PC-3 (cell line): ENCODE measurements at regions not wholly inside any gene's neighbourhood (a gene's known extent, or its start where the extent isn't known, plus 50 kb on each side); places are given as distances from the start of the nearest gene placed in this dataset.
A peak's percentile ranks its signal among the peaks of the same experiment; 100 is the strongest.

ENCODE experiments used
- ATAC-seq: fragments of 200-7000 bp; cut with Tn5 transposase; 2 replicates; pipeline ENCODE4 v1.9.1; 2020; ENCODE audit warnings: mild to moderate bottlenecking, moderate library complexity
- BruUV-seq: library from RNA; stranded (reverse); fragments of 400-500 nt; replicated peaks from 2 replicates; lab custom pipeline; 2021; lab: Mats Ljungman, UMichigan
- CTCF ChIA-PET: fragments of 300-600 bp; sonication (Branson Sonifier 250); formaldehyde crosslinking; loops from one replicate; lab custom pipeline; 2022; ENCODE audit warnings: antibody characterized with exemption; lab: Charles Lee
- POLR2A ChIA-PET: fragments of 300-600 bp; sonication (Branson Sonifier 250); formaldehyde crosslinking; loops from one replicate; lab custom pipeline; 2022; ENCODE audit warnings: antibody characterized with exemption; ENCODE audit not compliant: unreplicated experiment; lab: Charles Lee
- DNase-seq: peaks from one replicate; pipeline ENCODE4 v3.0.0-alpha.2; 2015
- H2AFZ ChIP-seq: fragments of 300-600 bp; sonication (generic); 2 replicates; pipeline ENCODE4 v1.6.0; 2016; ENCODE audit warnings: antibody characterized with exemption, low read length
- H3F3A ChIP-seq: fragments of 300-600 bp; sonication (generic); one replicate; pipeline ENCODE4 v1.6.0; 2017; ENCODE audit warnings: antibody characterized with exemption, low read length, control low read depth, mild to moderate bottlenecking; ENCODE audit not compliant: unreplicated experiment
- H3K27ac ChIP-seq: fragments of 300-600 bp; sonication (generic); 2 replicates; pipeline ENCODE4 v1.5.1; 2016; ENCODE audit warnings: mild to moderate bottlenecking, low read length
- H3K27me3 ChIP-seq: fragments of 300-600 bp; sonication (generic); 2 replicates; pipeline ENCODE4 v1.6.1; 2016; ENCODE audit warnings: low read length, mixed read lengths
- H3K36me3 ChIP-seq: fragments of 300-600 bp; sonication (generic); 2 replicates; pipeline ENCODE4 v1.6.1; 2016; ENCODE audit warnings: low read depth, mixed run types, low read length, mixed read lengths
- H3K4me1 ChIP-seq: fragments of 300-600 bp; sonication (generic); 2 replicates; pipeline ENCODE4 v1.5.1; 2016; ENCODE audit warnings: low read length; ENCODE audit not compliant: insufficient read depth
- H3K4me2 ChIP-seq: fragments of 300-600 bp; sonication (generic); 2 replicates; pipeline ENCODE4 v1.6.0; 2016; ENCODE audit warnings: low read length
- H3K4me3 ChIP-seq: fragments of 300-600 bp; sonication (generic); 2 replicates; pipeline ENCODE4 v1.5.1; 2016; ENCODE audit warnings: mild to moderate bottlenecking, low read length, mixed read lengths
- H3K79me2 ChIP-seq: fragments of 300-600 bp; sonication (generic); 2 replicates; pipeline ENCODE4 v1.6.1; 2017; ENCODE audit warnings: low read length, mixed read lengths
- H3K9ac ChIP-seq: fragments of 300-600 bp; sonication (generic); 2 replicates; pipeline ENCODE4 v1.6.0; 2016; ENCODE audit warnings: mild to moderate bottlenecking, low read length
- H3K9me2 ChIP-seq: fragments of 300-600 bp; sonication (generic); replicated peaks from 2 replicates; pipeline ENCODE4 v1.6.1; 2016; ENCODE audit warnings: mixed run types, low read length, mixed read lengths
- H3K9me3 ChIP-seq: fragments of 300-600 bp; sonication (generic); 2 replicates; pipeline ENCODE4 v1.6.1; 2016; ENCODE audit warnings: low read length, mixed read lengths
- H4K20me1 ChIP-seq: fragments of 300-600 bp; sonication (generic); 2 replicates; pipeline ENCODE4 v1.6.1; 2016; ENCODE audit warnings: low read length, mixed read lengths
- EZH2 ChIP-seq: fragments of 300-600 bp; sonication (generic); IDR thresholded peaks from one replicate; pipeline ENCODE4 v1.6.1; 2017; ENCODE audit warnings: antibody characterized with exemption, mild to moderate bottlenecking, low read length; ENCODE audit not compliant: unreplicated experiment
- EZH2phosphoT487 ChIP-seq: fragments of 300-600 bp; sonication (generic); IDR thresholded peaks from 2 replicates; pipeline ENCODE4 v1.6.1; 2018; ENCODE audit warnings: mild to moderate bottlenecking, antibody characterized with exemption, low read length, borderline replicate concordance
- intact Hi-C: fragments of 100-400 bp; cut with micrococcal nuclease; formaldehyde crosslinking; loops from 2 replicates; pipeline ENCODE4 v1.9.0; 2023
- TF ChIP-seq, protein P1 (sequence below): fragments of 300-600 bp; sonication (generic); conservative IDR thresholded peaks from 2 replicates; pipeline ENCODE4 v1.5.1; 2017; ENCODE audit warnings: antibody characterized with exemption, low read depth, mild to moderate bottlenecking, low read length

GRCh38 chr13:27014406-27015359 is 156.9 kb downstream of the USP12 start:
- Histone ChIP-seq H2AFZ (no peak overlapping the region), H4K20me1 (no peaks in the 10 kb centered on the region), H3K27ac (no peak overlapping the region), H3K4me3 (no peak overlapping the region), H3K9me2 (no peaks in the 10 kb centered on the region), H3K9ac (no peak overlapping the region), H3K9me3 (no peaks in the 10 kb centered on the region), H3F3A (no peaks in the 10 kb centered on the region), H3K4me2 (no peak overlapping the region), H3K4me1 (peaks cover 9% of the 10 kb centered on the region; the same call in 1 of the 2 replicates), H3K27me3 (no peaks in the 10 kb centered on the region), H3K36me3 (no peaks in the 10 kb centered on the region), H3K79me2 (no peaks in the 10 kb centered on the region)
- ChIA-PET POLR2A (no interaction called here), CTCF (no interaction called here)
- no TSS peak for BruUV-seq
- intact Hi-C loops, result no loop called here
- TF ChIP-seq EZH2 (no peak), EZH2phosphoT487 (no peak)
- TF ChIP-seq, protein P1, sequence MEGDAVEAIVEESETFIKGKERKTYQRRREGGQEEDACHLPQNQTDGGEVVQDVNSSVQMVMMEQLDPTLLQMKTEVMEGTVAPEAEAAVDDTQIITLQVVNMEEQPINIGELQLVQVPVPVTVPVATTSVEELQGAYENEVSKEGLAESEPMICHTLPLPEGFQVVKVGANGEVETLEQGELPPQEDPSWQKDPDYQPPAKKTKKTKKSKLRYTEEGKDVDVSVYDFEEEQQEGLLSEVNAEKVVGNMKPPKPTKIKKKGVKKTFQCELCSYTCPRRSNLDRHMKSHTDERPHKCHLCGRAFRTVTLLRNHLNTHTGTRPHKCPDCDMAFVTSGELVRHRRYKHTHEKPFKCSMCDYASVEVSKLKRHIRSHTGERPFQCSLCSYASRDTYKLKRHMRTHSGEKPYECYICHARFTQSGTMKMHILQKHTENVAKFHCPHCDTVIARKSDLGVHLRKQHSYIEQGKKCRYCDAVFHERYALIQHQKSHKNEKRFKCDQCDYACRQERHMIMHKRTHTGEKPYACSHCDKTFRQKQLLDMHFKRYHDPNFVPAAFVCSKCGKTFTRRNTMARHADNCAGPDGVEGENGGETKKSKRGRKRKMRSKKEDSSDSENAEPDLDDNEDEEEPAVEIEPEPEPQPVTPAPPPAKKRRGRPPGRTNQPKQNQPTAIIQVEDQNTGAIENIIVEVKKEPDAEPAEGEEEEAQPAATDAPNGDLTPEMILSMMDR, result no peak
- DNase-seq (no peak), ATAC-seq (no peak; the same call in 1 of the 2 replicates)

- Histone ChIP-seq H3K4me2 (peak overlapping the region; percentile 6; the same call in 1 of the 2 replicates), H3K9me2 (no peaks in the 10 kb centered on the region), H3K27ac (peak overlapping the region; percentile 38), H3K36me3 (no peaks in the 10 kb centered on the region), H3K27me3 (no peaks in the 10 kb centered on the region), H3K4me3 (no peak overlapping the region), H3K79me2 (no peaks in the 10 kb centered on the region), H3K4me1 (peaks cover 9% of the 10 kb centered on the region; the same call in 1 of the 2 replicates), H2AFZ (peak overlapping the region; percentile 33), H3F3A (no peaks in the 10 kb centered on the region), H4K20me1 (no peaks in the 10 kb centered on the region), H3K9me3 (no peaks in the 10 kb centered on the region), H3K9ac (no peak overlapping the region)
- TF ChIP-seq EZH2phosphoT487 (no peak), EZH2 (no peak)
- TF ChIP-seq, protein P1, result no peak
- DNase-seq (peak; percentile 59), ATAC-seq (peak; percentile 81)
- BruUV-seq, result no TSS peak
- CTCF ChIA-PET, result no interaction called here
- intact Hi-C loops, result no loop called here
- POLR2A ChIA-PET, result no interaction called here
These were observed 159.0 kb downstream of the USP12 start for GRCh38 chr13:27012482-27013197.
